ENCODE measurements at regions not wholly inside any gene's neighbourhood (a gene's known extent, or its start where the extent isn't known, plus 50 kb on each side); places are given as distances from the start of the nearest gene placed in this dataset.

DNA sequence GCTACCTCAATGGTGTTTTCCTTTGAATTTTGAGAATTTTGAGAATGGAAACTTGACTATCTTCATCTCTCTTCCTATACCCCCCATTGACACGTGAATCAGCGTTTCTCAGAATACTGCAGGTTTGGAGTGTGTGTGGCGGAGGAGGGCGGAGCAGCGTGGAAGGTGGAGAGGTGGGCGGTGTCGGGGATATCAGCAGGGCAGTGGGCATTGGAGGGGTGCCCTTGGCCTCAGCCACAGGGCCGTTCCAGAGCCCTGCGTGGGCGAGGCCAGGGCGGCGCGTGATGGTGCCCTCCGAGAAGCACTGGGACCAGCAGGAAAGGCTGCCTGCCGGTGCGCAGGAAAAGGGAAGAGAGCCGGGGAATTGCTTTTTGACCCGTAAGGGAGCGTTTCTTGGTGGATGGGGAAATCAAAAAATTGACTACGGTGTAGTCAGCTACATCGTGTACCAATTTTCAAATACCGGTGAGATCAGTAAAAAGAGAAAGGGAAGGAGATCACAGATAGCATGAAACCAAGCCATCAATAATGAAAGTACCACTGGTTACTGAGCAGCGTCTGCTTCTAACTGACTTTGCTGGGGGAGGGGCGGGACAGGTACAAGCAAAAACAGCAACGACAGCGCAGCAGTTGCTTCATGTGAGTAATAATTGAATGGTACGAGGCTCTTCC lies 82.7 kb upstream of the DUSP22 start:
- DNase-seq (ENCODE audit: low spot score) = no peak

DNA sequence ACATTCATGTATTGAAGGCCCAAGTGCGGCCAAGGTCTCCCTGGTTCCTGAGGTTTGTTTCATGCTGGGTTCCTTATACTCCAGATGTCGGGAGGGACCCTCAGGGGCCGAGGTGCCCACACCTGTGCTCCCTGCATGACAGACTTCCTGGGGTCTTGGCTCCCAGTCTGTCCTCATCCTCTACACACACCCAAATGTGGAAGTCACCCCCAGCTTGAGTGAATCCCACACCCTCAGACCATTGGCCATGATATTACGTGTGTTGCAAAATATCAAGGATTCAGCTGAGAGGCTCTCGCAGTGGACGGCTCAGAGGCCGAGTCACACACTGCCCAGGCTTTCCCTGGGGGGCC lies 82.2 kb upstream of the DUSP22 start:
- DNase-seq (ENCODE audit: low spot score) = no peak

DNA sequence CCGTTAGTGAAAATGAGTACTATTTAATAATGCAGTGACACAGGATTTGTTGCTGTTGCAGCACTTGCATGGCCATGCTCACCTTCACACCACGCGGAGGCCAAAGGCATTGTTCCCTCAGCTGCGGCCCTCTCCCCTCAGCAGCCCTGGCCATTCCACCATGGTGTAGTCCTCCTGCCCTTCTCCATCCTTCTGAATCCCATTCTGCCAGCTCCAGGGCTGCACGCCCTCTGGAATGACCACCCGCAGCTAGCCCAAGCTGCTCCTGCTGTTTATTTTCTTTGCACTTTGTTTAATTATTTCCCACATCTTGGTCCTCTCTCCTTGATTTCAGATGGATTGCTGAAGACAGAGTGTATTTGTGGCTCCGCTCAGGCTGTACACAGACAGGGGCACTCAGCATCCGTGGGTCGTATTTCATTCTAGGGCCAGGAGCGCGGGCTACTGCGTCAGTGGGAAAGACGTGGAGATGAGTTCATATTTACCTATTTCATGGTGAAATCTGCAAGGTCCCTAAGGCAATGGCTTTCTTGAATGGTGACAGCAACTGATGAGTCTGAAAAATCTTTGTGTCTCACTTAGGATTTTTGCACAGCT lies 81.4 kb upstream of the DUSP22 start:
- DNase-seq (ENCODE audit: low spot score) = no peak

DNA sequence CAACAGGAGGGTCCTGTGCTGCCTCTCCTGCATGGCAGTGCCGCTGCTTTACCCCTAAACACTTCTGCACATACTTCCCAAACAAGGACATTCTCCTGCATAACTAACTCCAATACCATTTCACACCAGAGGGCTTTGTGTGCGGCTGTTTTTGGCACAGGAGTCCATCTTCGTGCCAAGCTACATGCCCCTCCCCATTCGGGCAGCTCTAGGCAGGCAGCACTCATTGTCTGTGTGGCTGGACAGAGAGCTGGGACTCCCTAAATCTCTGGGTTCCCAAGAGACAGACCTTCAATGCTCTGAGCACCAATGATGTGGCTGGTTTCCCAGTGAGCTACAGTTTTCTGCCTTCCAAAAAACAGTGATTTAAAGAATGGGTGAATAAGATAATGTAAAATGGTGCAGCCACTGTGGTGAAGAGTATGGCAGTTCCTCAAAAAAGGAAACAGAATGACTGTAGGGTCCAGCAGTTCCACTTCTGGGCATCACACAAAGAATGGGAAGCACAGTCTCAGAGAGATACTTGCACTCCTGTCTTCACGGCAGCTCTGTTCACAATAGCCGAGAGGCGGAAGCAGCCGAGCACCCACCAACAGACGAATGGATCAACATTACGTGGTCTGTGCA lies 80.3 kb upstream of the DUSP22 start:
- DNase-seq (ENCODE audit: low spot score) = no peak

DNA sequence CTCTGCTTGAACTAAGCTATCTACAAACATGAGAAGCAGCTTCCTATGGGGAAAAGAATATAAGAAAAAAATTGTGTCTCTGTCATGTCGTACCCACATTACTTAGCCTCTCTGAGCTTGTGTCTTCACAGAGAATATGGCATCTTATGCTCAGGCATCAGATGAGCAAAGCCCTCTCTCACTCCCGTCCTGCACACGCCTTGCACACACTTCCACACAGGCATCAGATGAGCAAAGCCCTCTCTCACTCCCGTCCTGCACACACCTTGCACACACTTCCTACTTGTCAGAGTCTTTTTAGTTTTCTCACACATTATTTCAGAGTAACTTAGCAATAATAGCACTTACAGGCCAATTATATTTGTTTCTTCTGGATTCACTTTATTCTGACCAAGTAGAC lies 79.0 kb upstream of the DUSP22 start:
- DNase-seq (ENCODE audit: low spot score) = no peak

DNA sequence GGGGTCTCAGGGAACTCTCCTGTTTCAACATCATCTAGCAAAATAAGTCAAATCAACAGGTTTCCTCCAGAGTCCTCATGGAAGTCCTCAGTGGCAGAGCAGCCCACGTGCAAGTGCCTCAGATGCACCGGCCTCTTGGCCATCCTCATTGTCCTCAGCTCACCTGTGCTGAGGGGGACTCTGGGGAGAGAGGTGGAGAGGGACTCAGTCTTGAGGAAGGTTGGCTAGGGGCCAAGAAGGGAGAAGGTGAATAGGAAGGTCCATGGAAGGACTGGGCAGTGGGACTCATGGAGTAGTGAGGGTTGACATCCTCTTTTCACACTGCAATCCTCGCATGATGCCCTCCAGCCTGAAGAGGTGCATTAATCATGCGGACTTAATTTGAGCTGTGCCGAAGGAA lies 77.9 kb upstream of the DUSP22 start:
- DNase-seq (ENCODE audit: low spot score) = no peak

DNA sequence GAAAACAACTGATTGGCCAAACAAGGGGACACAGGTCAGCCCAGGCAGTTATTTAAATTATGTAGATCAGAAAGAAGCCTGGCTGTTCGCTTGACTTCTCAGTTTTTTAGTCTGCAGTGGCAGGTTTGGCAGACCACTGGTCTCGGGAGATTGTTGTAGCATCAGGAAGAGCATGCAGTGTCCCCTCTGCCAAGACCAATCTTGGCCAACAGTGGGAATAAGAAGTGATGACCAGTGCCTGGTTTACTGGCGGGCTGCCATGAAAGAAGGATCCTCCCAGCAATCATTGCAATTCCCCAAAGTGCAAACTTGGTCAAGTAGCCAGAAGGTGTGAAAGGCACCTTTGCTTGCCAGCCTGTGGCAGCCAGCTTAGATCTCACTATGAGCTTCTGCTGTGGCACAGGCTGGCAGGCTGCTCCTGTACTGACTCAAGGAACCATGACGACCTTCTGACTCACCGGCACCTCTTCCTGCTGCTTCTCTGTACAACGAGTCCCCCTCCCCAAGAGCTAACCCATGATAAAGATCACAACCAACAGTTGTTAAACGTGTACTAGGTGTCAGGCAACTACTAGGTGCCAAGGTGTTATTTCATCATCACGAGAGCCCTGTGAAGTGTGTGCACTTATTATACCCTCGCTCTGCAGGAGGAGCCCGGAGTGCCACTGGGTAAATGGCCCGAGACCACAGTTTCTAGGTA lies 76.8 kb upstream of the DUSP22 start:
- DNase-seq (ENCODE audit: low spot score) = no peak

DNA sequence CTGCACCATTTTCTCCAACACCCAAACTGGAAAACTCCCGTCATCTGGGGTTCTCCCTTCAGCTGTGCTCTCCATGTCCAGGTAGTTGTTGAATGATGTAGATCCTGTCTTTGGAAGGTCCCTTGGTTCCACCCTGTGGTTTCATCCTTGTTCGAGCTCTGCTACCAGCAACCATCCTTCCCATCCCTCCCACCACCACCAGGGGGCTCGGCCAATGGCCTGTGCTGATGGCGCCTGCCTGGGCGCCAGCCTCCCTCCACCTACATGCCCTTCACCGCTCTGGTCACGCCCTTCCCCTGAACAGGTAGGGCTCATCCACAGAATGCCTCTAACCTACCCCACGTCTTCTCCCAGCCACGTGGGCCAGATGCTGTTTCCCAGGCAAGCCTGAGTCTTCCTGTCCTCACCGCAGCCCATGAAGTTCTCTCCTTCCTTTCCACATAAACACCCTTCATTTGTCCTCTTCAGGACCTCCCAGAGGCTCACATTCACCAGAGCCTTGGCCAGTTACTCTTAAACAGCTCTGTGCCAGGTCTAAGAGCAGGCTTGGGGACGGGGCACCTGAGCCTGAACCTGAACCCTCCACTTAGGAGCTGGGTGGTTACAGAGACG lies 75.1 kb upstream of the DUSP22 start:
- no peak for DNase-seq (ENCODE audit: low spot score)

DNA sequence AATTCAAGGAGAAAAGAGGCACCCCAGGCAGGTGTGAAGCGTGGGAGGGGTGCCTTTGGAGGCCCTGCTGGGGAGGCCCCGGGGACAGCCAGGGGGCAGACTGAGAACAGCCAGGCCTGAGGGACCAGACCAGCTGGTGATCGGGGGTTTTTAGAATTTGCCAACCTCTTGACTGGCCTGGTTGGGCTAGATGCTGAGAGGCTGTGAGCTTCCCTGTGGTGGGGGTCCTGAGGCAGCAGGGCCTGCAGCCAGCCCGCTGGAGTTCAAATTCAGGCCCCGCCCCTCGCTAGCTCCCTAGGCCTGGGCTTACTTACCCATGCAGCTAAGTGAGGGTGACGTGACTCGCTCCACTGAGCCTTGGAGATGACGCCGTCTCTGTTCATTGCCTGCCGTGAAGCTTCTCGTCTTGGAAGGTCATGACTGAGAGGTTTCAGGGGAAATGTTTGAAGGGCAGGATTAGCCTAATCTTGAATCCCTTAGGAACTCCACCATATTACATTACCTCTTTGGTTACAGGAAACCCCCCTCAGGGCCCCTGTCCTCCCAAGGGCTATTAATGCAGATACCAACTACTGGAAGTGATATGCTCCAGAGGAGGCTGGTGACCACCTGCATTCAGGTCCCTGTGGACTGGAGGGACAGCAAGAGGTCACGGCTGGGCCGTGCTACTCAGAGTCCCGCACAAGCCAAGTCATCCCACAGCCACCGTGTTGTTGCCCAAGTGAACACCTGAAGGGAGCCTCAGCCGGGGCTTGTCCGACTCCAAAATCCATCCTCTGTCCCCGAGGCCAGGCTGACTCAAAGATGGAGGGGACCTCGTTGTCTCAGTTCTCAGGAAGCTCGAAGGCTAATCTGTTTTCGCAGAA lies 73.9 kb upstream of the DUSP22 start:
- peak; percentile 13 for DNase-seq (ENCODE audit: low spot score)

DNA sequence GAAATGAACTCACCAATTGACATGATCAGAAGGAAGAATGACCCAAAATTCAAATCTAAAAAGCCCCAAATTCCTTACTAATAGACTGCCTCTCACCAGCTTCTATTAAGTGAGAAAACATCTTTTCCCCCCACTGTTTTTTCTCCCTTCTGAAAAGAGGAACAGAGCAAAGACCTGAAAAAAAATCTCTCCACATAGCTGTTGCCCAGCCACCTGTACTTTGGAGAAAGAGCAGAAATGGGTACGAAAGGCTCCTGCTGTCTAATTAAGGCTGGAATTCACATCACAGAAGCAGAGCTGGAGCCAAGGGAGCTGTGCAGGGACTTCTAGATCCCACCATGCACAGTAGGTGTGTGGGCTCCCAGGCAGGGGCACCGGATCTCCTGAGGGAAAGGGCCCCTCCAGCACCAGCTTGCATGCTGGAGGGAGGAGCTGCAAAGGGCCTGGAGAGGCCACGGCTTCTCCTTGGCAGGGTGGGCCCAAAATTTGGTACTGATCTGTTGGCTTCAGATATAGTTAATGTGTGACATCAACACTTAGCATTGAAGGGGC lies 73.2 kb upstream of the DUSP22 start:
- no peak for DNase-seq (ENCODE audit: low spot score)

DNA sequence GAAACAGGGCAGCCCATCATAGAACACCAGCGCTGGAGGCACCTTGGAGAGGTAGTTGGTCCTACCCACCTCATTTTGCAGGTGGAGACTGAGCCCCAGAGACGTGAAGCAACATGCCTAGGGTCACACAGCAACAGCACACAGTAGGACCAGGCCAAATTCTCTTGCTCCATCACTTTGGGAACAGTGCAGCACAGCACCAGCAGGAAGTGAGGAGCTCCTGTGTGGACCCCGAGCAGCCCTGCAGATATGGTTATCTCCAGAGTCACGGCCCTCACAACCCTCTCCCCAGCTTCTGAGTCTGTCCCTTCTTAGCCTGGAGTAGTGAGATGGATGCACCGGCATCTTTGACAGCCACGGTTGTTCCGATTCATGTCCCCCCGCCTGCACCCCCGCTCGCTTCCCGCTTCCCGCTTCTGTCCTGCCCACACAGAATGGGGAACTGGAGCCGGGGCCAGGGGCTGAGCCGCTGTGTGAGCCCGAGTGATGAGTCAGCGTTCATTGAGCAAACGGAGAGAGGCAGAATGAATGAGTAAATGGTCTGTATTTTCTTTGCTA lies 72.6 kb upstream of the DUSP22 start:
- no peak for DNase-seq (ENCODE audit: low spot score)

DNA sequence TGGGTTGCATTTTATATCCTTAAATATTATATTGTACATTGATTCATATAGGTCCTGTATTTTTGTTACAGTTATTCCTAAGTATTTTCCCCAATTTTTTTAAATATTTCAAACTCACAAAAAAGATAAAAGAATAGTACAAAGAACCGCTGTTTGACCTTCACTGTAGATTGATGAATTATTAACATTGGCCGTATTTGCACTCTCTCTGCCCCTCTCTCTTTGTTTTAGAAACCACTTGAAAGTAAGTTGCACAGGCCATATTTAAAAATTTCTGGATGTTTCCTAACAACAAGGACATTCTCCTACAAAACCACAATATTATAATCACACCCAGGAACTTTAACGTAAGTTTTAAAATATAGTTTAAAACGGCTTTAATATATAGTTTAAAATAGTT lies 72.0 kb upstream of the DUSP22 start:
- no peak for DNase-seq (ENCODE audit: low spot score)

DNA sequence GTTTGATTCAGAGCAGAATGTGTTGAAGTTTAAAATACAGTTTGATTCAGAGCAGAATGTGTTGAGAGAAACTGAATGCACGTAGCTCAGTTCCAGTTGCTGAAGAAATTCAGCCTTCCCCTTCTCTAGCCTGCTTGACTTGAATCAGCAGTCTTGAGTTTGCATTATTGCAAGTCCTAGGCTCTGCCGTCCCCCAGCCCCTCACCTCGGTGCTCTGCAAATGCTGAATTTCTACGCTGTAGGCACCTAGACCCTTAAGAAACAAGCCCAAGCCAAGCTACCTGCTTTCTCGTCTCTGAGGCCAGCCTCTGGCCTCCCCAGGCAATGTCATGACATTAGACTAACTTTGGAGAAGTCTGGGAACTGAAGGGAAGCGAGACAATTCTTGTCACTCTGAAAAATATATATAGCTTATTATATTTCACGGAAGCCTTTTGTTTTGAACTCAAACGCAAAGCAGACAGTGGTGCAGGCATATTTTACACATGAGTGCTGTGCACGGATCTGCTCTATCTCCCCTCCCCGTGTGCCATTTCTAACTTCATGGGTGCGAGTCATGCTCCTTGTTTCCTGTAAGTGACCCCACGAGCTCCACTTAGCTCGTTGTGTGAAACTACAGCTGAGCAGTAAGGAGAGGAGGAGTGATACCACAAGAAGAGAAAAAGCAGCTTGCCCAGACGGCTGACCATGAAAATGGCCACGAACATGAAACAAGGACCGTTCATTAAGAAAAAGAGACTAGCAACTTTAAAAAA lies 71.4 kb upstream of the DUSP22 start:
- DNase-seq (ENCODE audit: low spot score) = no peak

DNA sequence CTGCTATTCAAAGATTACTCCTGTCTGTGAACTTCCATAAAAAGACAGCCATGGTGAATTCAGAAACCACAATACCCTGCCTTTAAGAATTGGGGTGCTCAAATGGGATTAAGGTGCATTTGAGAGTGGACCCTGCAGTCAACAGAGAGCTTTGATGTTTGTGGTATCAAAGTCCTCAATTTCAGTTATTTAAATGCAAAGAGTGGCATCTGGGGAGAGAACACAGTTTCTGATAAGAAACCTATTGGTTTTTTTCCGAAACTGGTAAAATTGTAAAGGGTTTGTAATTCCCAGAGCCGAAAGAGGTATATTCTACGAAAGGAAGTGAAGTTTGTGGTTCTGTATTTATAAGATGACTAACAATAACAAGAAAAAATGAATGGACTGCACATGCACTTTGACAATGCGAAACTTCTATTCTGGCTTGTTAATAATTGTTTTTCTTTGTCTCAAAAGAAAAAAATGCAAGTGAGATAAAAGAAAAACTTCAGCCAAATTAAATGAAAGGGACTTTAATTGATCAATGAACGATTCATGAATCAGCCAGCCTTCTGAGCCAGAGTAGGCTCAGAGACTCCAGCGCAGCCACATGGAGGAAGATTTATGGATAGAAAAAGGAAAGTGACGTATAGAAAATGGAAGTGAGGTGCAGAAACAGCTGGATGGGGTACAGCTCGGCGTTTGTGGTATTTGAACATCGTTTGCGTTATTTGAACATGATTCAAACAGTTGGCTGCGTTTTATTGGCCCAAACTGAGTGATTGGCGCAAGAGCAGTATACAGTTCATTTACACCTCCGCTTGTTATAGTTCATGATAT lies 70.5 kb upstream of the DUSP22 start:
- DNase-seq (ENCODE audit: low spot score) = no peak

DNA sequence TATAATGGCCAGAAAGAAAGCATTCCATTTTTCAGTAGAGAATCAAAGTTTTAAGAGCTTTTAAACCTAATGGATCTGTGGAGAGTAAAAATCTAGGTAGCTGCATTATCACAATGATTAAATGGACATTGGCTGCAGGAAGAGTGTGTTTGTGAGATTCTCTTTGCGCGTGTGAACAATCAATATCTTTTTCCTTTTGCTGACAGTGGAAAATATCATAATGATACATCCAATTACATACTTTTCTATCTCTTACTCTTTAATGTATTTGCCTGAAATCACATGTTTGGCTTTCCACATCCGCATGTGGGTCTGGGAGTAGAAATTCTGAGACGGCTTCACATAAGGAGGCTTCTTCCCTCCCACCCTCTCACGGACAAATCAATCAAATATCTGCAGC lies 69.8 kb upstream of the DUSP22 start:
- DNase-seq (ENCODE audit: low spot score) = no peak

DNA sequence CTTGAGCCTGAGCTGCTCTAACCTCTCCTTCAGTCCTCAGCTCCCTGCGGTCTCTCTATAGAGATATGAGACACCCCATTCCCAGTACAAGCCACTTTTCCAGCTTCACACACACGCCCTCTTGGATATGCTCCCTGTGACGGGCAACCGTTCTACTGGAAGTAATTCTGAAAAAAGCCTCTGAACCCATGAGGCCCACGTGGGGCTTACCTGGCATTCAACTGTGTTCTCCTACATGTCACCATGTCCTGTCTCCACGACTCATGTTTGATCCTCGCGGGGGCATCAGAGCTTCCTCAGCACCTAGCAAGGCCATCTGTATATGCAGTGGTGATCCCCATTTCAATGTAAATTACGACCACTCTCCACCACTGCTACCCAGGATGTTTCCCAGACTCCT lies 69.2 kb upstream of the DUSP22 start:
- no peak for DNase-seq (ENCODE audit: low spot score)

DNA sequence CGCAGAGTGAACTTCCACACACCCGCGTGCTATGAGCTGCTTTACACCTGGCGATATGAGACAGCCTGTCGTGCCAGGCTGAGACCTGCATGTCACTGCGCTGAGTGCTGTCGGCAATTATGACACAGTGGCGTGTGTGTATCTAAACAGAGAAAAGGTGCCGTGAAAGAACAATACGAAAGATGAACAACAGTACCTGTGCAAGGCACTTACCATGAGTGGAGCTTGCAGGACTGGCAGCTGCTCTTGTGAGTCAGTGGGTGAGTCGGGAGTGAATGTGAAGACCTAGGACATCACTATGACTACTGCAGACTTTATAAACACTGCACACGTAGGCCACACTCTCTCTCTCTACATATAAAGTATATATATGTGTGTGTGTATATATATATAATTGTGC lies 68.5 kb upstream of the DUSP22 start:
- DNase-seq (ENCODE audit: low spot score) = no peak

DNA sequence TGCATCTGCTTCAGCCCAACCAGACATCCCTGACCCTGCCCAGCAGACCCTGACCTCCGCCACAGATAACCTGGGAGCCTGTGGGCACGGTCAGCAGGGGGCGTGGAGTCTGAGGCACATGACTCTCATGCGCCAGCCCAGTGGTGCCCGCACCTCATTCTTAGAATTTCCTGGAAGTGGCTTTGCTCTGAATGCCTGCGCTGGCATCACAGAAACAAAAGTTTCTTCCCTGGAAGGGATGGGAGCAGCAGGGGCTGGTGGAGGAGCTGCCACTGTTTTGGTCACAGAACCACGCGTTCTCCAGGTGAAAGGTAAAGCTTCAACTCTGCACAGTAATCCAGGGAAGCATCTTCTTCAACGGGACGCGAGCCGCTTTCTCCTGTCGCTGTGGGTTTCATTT lies 67.9 kb upstream of the DUSP22 start:
- DNase-seq (ENCODE audit: low spot score) = no peak

DNA sequence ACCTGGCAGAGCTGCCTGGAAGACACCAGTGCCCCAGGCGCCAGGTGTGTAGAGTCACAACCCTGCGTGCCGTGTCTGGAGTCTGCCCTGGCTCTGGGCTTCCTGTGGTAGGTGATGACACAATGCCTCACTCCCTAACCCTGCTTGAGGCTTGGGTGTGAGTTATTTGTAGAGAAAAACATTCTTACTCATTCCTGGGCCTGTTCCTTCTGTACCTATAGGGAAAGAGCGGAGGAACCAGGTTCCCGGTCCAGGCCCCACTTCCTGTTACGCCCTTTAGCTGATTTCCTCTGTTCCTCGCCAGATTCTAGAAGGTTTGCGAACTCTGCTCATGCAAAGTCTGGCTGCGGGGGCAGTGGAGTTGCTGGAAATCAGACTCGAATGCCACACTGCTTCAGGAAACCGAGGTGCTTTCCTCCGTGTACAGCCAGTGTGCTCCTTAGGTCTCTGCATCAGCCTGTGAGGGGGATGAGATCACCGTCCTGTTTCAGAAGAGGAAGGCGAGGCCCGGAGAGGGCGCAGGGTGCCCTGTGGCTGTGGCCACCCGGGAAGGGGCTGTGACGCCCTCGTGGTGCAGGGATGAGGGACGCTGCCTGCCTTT lies 67.1 kb upstream of the DUSP22 start:
- DNase-seq (ENCODE audit: low spot score) = no peak

Data from SK-N-DZ (cell line).